Activated CD8-positive, alpha-beta memory T cell treated with anti-CD3 and anti-CD28 coated beads, Interleukin-2, amount 10 ng/mL, durations not matched to agents 7 days and 5 days (primary cell): ENCODE measurements at regions not wholly inside any gene's neighbourhood (a gene's known extent, or its start where the extent isn't known, plus 50 kb on each side); places are given as distances from the start of the nearest gene placed in this dataset.

Source experiments
- ATAC-seq: fragments of 150-1000 bp; cut with Tn5 transposase; one replicate; pipeline ENCODE4 v1.10.0; 2021; ENCODE audit warnings: moderate library complexity
- CTCF ChIA-PET: fragments of 350-600 bp; sonication (Branson Sonifier 250); formaldehyde crosslinking; loops from one replicate; lab custom pipeline; 2021; ENCODE audit warnings: antibody characterized with exemption; lab: Charles Lee
- DNase-seq: peaks from one replicate; pipeline ENCODE4 v3.0.0-alpha.2; 2020
- H3K27ac Mint-ChIP-seq: one replicate; pipeline ENCODE4 v1.8.0; 2021; ENCODE audit warnings: mild to moderate bottlenecking, mixed read lengths
- H3K27me3 Mint-ChIP-seq: one replicate; pipeline ENCODE4 v1.8.0; 2021; ENCODE audit warnings: mixed read lengths
- H3K36me3 Mint-ChIP-seq: one replicate; pipeline ENCODE4 v1.8.0; 2021; ENCODE audit warnings: mild to moderate bottlenecking, mixed read lengths
- H3K4me1 Mint-ChIP-seq: one replicate; pipeline ENCODE4 v1.8.0; 2021; ENCODE audit warnings: mixed read lengths
- H3K4me3 Mint-ChIP-seq: one replicate; pipeline ENCODE4 v1.8.0; 2021; ENCODE audit warnings: mild to moderate bottlenecking, moderate library complexity, mixed read lengths
- H3K9me3 Mint-ChIP-seq: one replicate; pipeline ENCODE4 v1.8.0; 2022; ENCODE audit warnings: low read depth, mixed read lengths

DNA sequence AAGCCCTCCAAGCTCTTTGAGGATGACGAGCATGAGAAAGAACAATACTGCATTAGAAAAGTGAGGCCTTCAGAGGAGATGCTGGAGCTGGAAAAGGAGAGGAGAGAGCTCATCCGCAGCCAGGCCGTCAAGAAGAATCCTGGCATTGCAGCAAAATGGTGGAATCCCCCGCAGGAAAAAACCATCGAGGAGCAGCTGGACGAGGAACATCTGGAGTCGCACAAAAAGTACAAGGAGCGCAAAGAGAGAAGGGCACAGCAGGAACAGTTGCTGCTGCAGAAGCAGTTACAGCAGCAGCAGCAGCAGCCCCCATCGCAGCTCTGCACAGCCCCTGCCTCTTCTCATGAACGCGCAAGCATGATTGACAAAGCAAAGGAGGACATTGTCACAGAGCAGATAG is 71.2 kb downstream of the C9orf152 start:
- H3K36me3 Mint-ChIP-seq: peaks cover 8% of the 10 kb centered on the region
- DNase-seq: no peak
- ATAC-seq: no peak
- H3K27me3 Mint-ChIP-seq: peaks cover 12% of the 10 kb centered on the region
- no peak overlapping the region for H3K4me3 Mint-ChIP-seq
- CTCF ChIA-PET: no interaction called here
- H3K4me1 Mint-ChIP-seq: no peaks in the 10 kb centered on the region
- H3K9me3 Mint-ChIP-seq: no peaks in the 10 kb centered on the region
- H3K27ac Mint-ChIP-seq: no peak overlapping the region

DNA sequence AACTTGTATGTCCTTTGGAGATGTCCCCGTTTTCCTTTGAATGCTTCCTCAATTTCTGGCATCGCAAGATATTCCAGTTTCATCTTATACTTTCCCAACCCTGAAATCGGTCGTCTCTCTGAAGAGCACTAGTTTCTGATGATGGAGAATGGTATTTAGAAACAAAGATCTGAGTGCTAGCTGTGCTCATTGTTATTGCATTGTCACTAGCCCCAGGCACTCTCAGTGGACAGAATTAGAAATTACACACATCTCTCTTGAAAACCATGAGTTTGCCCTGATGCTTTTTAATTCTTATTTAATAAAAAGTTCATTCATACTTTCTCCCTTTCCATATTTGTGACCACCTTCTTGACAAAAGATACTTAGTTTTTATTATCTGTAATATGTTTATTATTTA is 67.7 kb downstream of the C9orf152 start:
- Mint-ChIP-seq H3K27ac (no peak overlapping the region), H3K9me3 (no peaks in the 10 kb centered on the region), H3K4me1 (peaks cover 27% of the 10 kb centered on the region), H3K27me3 (peaks cover 10% of the 10 kb centered on the region), H3K4me3 (no peak overlapping the region), H3K36me3 (peaks cover 8% of the 10 kb centered on the region)
- no peak for DNase-seq
- ATAC-seq: no peak
- CTCF ChIA-PET: no interaction called here

DNA sequence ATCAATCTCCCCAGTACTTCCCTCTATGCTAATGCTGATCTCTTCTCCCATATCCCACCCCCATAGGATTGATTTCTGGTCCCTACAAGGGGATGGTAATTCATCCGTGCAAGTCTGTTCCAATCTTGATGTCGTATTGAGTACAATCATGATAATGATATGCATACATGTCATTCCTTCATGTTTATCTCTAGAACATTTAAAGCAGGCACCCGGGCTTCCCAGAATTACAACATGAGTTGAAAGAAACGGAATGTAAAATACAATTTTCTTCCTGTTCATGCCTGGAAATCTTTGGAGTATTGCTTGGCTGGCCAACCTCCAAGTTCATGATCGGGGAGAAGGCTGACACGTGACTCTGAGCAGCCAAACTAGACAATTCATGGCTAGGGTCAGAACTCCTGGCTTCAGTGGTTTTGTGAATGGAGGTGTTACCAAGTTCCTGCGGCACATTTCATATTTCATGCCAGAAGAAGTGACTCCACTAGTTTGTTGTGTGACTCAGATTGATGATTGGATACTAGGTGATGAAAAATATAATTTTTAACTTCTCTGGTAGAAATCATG is 66.6 kb downstream of the C9orf152 start:
- peaks cover 11% of the 10 kb centered on the region for H3K36me3 Mint-ChIP-seq
- H3K9me3 Mint-ChIP-seq: no peaks in the 10 kb centered on the region

DNA sequence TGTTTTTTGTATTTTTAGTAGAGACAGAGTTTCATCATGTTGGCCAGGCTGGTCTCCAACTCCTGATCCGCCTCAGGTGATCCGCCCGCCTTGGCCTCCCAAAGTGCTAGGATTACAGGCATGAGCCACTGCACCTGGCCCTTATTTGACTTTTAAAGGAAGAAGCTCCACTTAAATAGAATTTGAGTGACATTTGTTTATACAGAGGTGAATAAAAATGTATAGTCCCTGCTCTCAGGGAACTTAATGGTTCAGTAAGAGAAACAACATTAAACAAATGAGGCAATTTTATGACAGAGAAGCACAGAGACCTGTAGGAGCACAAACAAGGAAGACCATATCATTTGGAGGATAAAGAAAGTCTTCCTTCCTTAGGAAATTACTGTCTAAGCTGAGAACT is 65.7 kb downstream of the C9orf152 start:
- CTCF ChIA-PET: interaction anchor here (0.8 to 3.4 kb wide), 6 partner anchors 9 to 568 kb away, joined by 3 to 16 read pairs (median 3); no protein-coding TSS in a partner anchor
- Mint-ChIP-seq H3K4me1 (peaks cover 39% of the 10 kb centered on the region), H3K27ac (peak overlapping the region; percentile 71), H3K36me3 (peaks cover 11% of the 10 kb centered on the region), H3K4me3 (no peak overlapping the region), H3K27me3 (peaks cover 10% of the 10 kb centered on the region), H3K9me3 (no peaks in the 10 kb centered on the region)
- no peak for ATAC-seq
- DNase-seq: no peak

More for the DNA sequence above, 66.6 kb downstream of the C9orf152 start:
- H3K4me3 Mint-ChIP-seq: no peak overlapping the region
- ATAC-seq (no peak), DNase-seq (no peak)
- H3K4me1 Mint-ChIP-seq: peaks cover 32% of the 10 kb centered on the region
- CTCF ChIA-PET: no interaction called here
- no peak overlapping the region for H3K27ac Mint-ChIP-seq
- peaks cover 10% of the 10 kb centered on the region for H3K27me3 Mint-ChIP-seq

DNA sequence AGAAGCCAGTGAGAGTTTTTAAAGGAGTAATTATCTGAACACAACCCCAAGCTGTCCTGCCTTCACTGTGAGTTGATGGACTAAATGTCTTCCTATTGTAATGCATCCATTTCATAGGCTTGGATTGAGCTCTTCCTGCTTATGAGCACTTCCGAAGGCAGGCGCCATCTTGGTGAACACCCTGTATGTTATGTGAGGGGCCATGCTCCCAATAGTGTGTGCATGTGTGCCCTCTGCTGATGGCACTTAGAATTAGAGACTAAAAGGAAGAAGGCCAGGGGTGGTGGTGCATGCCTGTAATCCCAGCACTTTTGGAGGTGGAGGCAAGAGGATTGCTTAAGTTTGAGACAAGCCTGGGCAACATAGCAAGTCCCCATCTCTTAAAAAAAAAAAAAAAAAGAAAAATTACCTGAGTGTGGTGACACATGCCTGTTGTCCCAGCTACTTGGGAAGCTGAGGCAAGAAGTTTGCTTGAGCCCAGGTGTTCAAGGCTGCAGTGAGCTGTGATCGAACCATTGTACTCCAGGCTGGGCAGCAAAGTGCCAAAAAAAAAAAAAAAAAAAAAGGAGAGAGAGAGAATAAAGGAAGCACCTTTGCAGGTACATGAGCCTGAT is 65.0 kb downstream of the C9orf152 start:
- DNase-seq: no peak
- no peak overlapping the region for H3K4me3 Mint-ChIP-seq

DNA sequence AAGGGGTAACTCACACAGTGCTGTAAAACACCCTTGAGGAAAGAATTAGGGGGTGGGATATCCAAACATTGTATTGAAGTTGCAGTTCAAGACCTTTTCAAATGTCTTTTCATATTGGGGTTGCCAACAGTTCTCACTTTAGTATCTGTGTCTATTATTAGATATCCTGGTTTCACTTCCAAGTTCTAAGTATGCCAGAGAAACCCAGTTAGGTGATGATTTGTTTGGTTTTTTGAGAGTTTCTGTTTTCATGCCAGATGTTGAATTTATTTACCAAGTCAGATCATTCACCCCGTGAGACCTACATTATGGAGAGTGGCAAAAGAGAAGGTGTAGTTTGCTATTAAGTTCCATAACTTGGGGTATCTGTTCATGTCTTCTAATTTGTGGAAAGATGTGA is 64.5 kb downstream of the C9orf152 start:
- peaks cover 14% of the 10 kb centered on the region for H3K36me3 Mint-ChIP-seq
- CTCF ChIA-PET: interaction anchor here (1.0 to 3.4 kb wide), 7 partner anchors 10 to 569 kb away, joined by 3 to 16 read pairs (median 4); no protein-coding TSS in a partner anchor
- no peaks in the 10 kb centered on the region for H3K9me3 Mint-ChIP-seq
- H3K4me1 Mint-ChIP-seq: peaks cover 50% of the 10 kb centered on the region
- peak overlapping the region; percentile 10 for H3K4me3 Mint-ChIP-seq
- DNase-seq (no peak), ATAC-seq (peak; percentile 17)
- peaks cover 10% of the 10 kb centered on the region for H3K27me3 Mint-ChIP-seq
- peak overlapping the region; percentile 95 for H3K27ac Mint-ChIP-seq

More for the DNA sequence above, 65.0 kb downstream of the C9orf152 start:
- CTCF ChIA-PET: interaction anchor here (0.8 to 3.4 kb wide), 8 partner anchors 8 to 569 kb away, joined by 3 to 16 read pairs (median 3); no protein-coding TSS in a partner anchor
- H3K4me1 Mint-ChIP-seq: peaks cover 47% of the 10 kb centered on the region
- H3K36me3 Mint-ChIP-seq: peaks cover 11% of the 10 kb centered on the region
- peak overlapping the region; percentile 95 for H3K27ac Mint-ChIP-seq
- H3K9me3 Mint-ChIP-seq: no peaks in the 10 kb centered on the region
- no peak for ATAC-seq
- peaks cover 10% of the 10 kb centered on the region for H3K27me3 Mint-ChIP-seq

DNA sequence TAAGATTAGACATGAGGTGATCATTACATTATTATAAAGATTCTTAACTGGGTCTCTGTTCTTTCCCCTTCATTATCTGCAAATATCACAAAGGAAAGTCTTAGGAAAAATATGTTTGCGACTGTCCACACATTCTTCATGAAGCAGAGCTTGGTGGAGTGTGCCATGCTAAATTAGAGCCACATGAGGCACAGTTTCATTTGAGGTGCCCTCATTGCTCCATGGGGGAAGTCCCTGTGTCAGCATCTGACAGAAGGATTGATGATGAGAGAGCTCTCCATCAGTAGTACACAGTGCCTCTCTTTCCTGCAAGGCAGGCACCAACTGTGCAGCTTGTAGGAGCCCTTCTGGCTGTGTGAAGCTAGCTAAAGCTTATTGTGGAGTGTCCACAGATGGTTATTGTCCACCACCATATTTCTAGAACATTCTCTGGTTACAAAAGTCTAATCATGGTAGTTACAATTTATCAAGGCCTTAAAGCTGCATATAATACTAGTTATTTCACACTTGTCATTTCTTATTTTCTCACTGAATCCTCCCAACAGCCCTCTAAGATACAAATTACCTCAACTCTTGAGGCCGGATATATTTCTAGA is 63.9 kb downstream of the C9orf152 start:
- H3K27me3 Mint-ChIP-seq: peaks cover 10% of the 10 kb centered on the region
- peak overlapping the region; percentile 95 for H3K27ac Mint-ChIP-seq
- H3K9me3 Mint-ChIP-seq: no peaks in the 10 kb centered on the region
- H3K4me1 Mint-ChIP-seq: peaks cover 50% of the 10 kb centered on the region
- H3K36me3 Mint-ChIP-seq: peaks cover 16% of the 10 kb centered on the region
- DNase-seq: peak; percentile 66
- H3K4me3 Mint-ChIP-seq: peak overlapping the region; percentile 10
- CTCF ChIA-PET: interaction anchor here (1.1 to 3.4 kb wide), 6 partner anchors 9 to 251 kb away, joined by 3 to 16 read pairs (median 6); no protein-coding TSS in a partner anchor
- peak; percentile 61 for ATAC-seq

DNA sequence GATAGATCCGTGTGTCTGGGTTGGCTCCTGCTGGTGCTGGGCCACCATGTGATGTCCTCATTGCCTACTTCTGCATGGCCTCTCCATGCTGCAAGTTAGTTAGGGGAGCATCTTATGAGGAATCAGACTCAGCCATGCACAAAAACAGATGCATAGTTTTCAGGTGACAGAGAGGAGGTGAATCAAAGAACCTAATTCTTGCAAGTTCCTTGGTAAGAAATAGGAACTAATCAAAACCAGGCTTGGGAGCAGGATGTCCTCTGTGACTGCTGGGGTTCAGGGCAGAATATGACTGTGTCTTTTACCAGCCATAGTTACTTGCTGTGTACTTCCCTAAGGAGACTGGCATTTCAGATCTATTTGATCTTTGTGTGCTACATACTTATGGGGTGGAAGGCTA is 61.6 kb downstream of the C9orf152 start:
- Mint-ChIP-seq H3K36me3 (peaks cover 29% of the 10 kb centered on the region), H3K27me3 (no peaks in the 10 kb centered on the region), H3K4me3 (no peak overlapping the region), H3K27ac (peak overlapping the region; percentile 61), H3K4me1 (peaks cover 68% of the 10 kb centered on the region), H3K9me3 (no peaks in the 10 kb centered on the region)
- CTCF ChIA-PET: no interaction called here
- DNase-seq (no peak), ATAC-seq (no peak)

DNA sequence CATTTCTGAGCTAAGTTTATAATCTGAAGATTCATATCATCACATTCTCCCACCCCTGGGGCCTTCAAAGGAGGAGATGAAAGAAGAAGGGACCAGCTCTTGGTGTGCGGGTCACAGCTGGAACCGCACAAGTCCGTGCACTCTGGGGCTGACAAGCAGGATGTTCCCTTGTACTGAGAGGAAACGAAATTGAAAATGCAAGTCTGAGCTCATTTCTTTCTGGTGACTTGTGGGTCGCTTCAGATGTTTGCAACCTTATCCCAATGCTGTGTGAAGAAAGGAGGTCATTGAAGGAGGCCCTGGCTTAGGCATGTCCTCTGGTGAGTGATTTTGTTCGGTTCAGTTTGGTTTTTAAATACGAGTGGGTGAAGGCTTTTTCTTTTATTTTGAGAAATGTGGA is 59.6 kb downstream of the C9orf152 start:
- H3K4me3 Mint-ChIP-seq: peak overlapping the region; percentile 89
- no peaks in the 10 kb centered on the region for H3K9me3 Mint-ChIP-seq
- peak overlapping the region; percentile 96 for H3K27ac Mint-ChIP-seq
- H3K4me1 Mint-ChIP-seq: peaks cover 76% of the 10 kb centered on the region
- peak; percentile 86 for DNase-seq
- no peaks in the 10 kb centered on the region for H3K27me3 Mint-ChIP-seq
- CTCF ChIA-PET: interaction anchor here (0.8 to 2.9 kb wide), 6 partner anchors 9 to 245 kb away, joined by 3 to 21 read pairs (median 4); no protein-coding TSS in a partner anchor
- H3K36me3 Mint-ChIP-seq: peaks cover 38% of the 10 kb centered on the region
- peak; percentile 87 for ATAC-seq

DNA sequence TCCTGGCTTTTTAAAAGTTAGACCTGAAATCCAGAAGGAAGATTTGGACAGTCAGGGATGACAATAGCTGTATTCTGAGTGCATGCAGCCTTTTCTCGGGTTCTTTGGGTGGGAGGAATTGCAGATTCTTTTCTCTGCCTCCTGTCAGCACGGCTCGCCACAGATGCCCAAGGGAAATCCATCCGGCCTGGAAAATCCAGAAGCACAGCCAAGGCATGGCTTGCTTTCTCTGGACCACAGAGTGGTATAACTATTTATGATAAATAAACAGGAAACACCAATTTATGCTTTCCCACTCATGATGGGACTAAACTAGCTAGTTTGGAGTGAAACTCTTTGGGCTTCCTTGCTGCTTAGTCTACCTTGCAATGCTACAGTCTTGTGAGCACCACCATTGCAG is 59.1 kb downstream of the C9orf152 start:
- Mint-ChIP-seq H3K4me1 (peaks cover 76% of the 10 kb centered on the region), H3K27me3 (no peaks in the 10 kb centered on the region)
- CTCF ChIA-PET: interaction anchor here (0.8 to 2.9 kb wide), 6 partner anchors 9 to 246 kb away, joined by 3 to 21 read pairs (median 4); no protein-coding TSS in a partner anchor

More for the DNA sequence above, 59.1 kb downstream of the C9orf152 start:
- Mint-ChIP-seq H3K27ac (peak overlapping the region; percentile 96), H3K36me3 (peaks cover 41% of the 10 kb centered on the region), H3K9me3 (no peaks in the 10 kb centered on the region), H3K4me3 (peak overlapping the region; percentile 89)
- ATAC-seq: no peak
- DNase-seq: no peak
